Tibial nerve (tissue), 4 donors: ENCODE measurements at regions not wholly inside any gene's neighbourhood (a gene's known extent, or its start where the extent isn't known, plus 50 kb on each side); places are given as distances from the start of the nearest gene placed in this dataset.

Experiments
- DNase-seq, 2 donors: peaks; one replicate each; pipeline ENCODE4 v3.0.0-alpha.2; 2019; ENCODE audit warnings: low spot score in 2 of 2
- H3K27ac ChIP-seq, 4 donors: fragments of 200-600 bp; sonication (generic) in 3 of 4; one replicate each; pipeline ENCODE4 v1.5.1; 2017 to 2019; ENCODE audit warnings: mild to moderate bottlenecking in 1 of 4
- H3K27me3 ChIP-seq, 2 donors: fragments of 200-600 bp; sonication (generic) in 1 of 2; one replicate each; pipeline versions ENCODE4 v1.5.1 to v1.6.0; 2017 to 2019
- H3K36me3 ChIP-seq, 3 donors: fragments of 200-600 bp; sonication (generic); one replicate each; pipeline ENCODE4 v1.5.1; 2018 to 2019
- H3K4me1 ChIP-seq, 4 donors: fragments of 200-600 bp; sonication (generic) in 3 of 4; one replicate each; pipeline ENCODE4 v1.5.1; 2017 to 2019
- H3K4me3 ChIP-seq, 4 donors: fragments of 200-600 bp; sonication (generic) in 3 of 4; one replicate each; pipeline ENCODE4 v1.5.1; 2017 to 2019; ENCODE audit warnings: mild to moderate bottlenecking in 1 of 4, moderate library complexity in 1 of 4
- H3K9me3 ChIP-seq, 4 donors: fragments of 200-600 bp; sonication (generic) in 3 of 4; one replicate each; pipeline ENCODE4 v1.5.1; 2017 to 2019
- CTCF ChIP-seq, 5 experiments: fragments of 200-600 bp in 3 of 5; fragments of 450-650 bp in 2 of 5; sonication (generic) in 3 of 5; IDR thresholded peaks; one replicate each; pipeline ENCODE4 v1.5.1; 2016 to 2019; ENCODE audit warnings: antibody characterized with exemption in 5 of 5, mild to moderate bottlenecking in 3 of 5, moderate library complexity in 2 of 5
- EP300 ChIP-seq, 2 donors: sonication (generic); formaldehyde crosslinking; IDR thresholded peaks; one replicate each; pipeline ENCODE4 v1.6.1; 2017; ENCODE audit warnings: antibody characterized with exemption in 2 of 2, mild to moderate bottlenecking in 1 of 2
- POLR2A ChIP-seq, 2 donors: fragments of 450-650 bp; IDR thresholded peaks; one replicate each; pipeline ENCODE4 v1.6.1; 2017; ENCODE audit warnings: antibody characterized with exemption in 2 of 2, mild to moderate bottlenecking in 2 of 2, moderate library complexity in 2 of 2
- WGBS, 2 donors: methylation state at CpG; one replicate each; pipeline ENCODE4 v1.1.5; 2018; 5-methylcytosine and 5-hydroxymethylcytosine counted together

GRCh38 chr10:4546500-4546899 lies 279.5 kb upstream of the AKR1E2 start:
- Histone ChIP-seq H3K27me3 (no peaks in the 10 kb centered on the region), H3K36me3 (no peaks in the 10 kb centered on the region), H3K4me1 (no peaks in the 10 kb centered on the region), H3K9me3 (peaks cover 0 to 2% (median 0%) of the 10 kb centered on the region in 4 donors), H3K27ac (no peak overlapping the region), H3K4me3 (no peak overlapping the region)
- no peak for DNase-seq
- TF ChIP-seq POLR2A (IDR thresholded peaks at IDR 0.05) (no peak), EP300 (IDR thresholded peaks at IDR 0.05) (no peak), CTCF (IDR thresholded peaks at IDR 0.05) (no peak)
- 79 to 93% methylated on average over 7 of the region's 7 CpGs for WGBS, 2 donors

- WGBS, 2 donors, result 64 to 71% methylated on average over 7 of the region's 7 CpGs
- Histone ChIP-seq H3K9me3 (peaks cover 0 to 17% (median 4%) of the 10 kb centered on the region in 4 donors), H3K4me3 (no peak overlapping the region), H3K4me1 (no peaks in the 10 kb centered on the region), H3K27me3 (no peaks in the 10 kb centered on the region), H3K36me3 (no peaks in the 10 kb centered on the region), H3K27ac (no peak overlapping the region)
- no peak for DNase-seq
- TF ChIP-seq CTCF (IDR thresholded peaks at IDR 0.05) (no peak), POLR2A (IDR thresholded peaks at IDR 0.05) (no peak)
Observed at GRCh38 chr10:4545062-4545461, 280.9 kb upstream of the AKR1E2 start.

GRCh38 chr10:4543938-4544533 lies 282.0 kb upstream of the AKR1E2 start:
- Histone ChIP-seq H3K9me3 (peaks cover 0 to 22% (median 4%) of the 10 kb centered on the region in 4 donors), H3K27ac (no peak overlapping the region), H3K4me3 (no peak overlapping the region), H3K27me3 (no peaks in the 10 kb centered on the region), H3K4me1 (no peaks in the 10 kb centered on the region), H3K36me3 (no peaks in the 10 kb centered on the region)
- 59 to 68% methylated on average over 7 of the region's 7 CpGs for WGBS, 2 donors
- DNase-seq, result no peak
- TF ChIP-seq POLR2A (IDR thresholded peaks at IDR 0.05) (no peak), EP300 (IDR thresholded peaks at IDR 0.05) (no peak), CTCF (IDR thresholded peaks at IDR 0.05) (no peak)

- Histone ChIP-seq H3K4me1 (no peaks in the 10 kb centered on the region), H3K27me3 (no peaks in the 10 kb centered on the region), H3K36me3 (no peaks in the 10 kb centered on the region), H3K9me3 (peaks cover 0 to 40% (median 5%) of the 10 kb centered on the region in 4 donors), H3K4me3 (no peak overlapping the region), H3K27ac (no peak overlapping the region)
- no peak for TF ChIP-seq EP300 (IDR thresholded peaks at IDR 0.05)
- TF ChIP-seq POLR2A (IDR thresholded peaks at IDR 0.05), result no peak
- no peak for TF ChIP-seq CTCF (IDR thresholded peaks at IDR 0.05)
- DNase-seq, result no peak
Observed at GRCh38 chr10:4541292-4541691, 284.7 kb upstream of the AKR1E2 start.

GRCh38 chr10:4538016-4538415 lies 288.0 kb upstream of the AKR1E2 start:
- Histone ChIP-seq H3K36me3 (no peaks in the 10 kb centered on the region), H3K27me3 (no peaks in the 10 kb centered on the region), H3K9me3 (peaks cover 0 to 40% (median 5%) of the 10 kb centered on the region in 4 donors), H3K4me1 (no peaks in the 10 kb centered on the region), H3K4me3 (no peak overlapping the region), H3K27ac (no peak overlapping the region)
- no peak for TF ChIP-seq CTCF (IDR thresholded peaks at IDR 0.05)
- TF ChIP-seq EP300 (IDR thresholded peaks at IDR 0.05), result no peak
- no peak for TF ChIP-seq POLR2A (IDR thresholded peaks at IDR 0.05)
- DNase-seq, result no peak
- WGBS, 2 donors, result 90 to 94% methylated on average over 4 of the region's 4 CpGs
